Epithelial cell of proximal tubule (primary cell): ENCODE measurements at regions not wholly inside any gene's neighbourhood (a gene's known extent, or its start where the extent isn't known, plus 50 kb on each side); places are given as distances from the start of the nearest gene placed in this dataset.

Experiments
- DNase-seq: peaks from one replicate; pipeline ENCODE4 v3.0.0-alpha.2; 2011; ENCODE audit warnings: low read depth
- H3K4me3 ChIP-seq: 2 replicates; pipeline ENCODE4 v1.5.1; 2011; ENCODE audit warnings: low read depth, mild to moderate bottlenecking, low read length
- TF ChIP-seq, protein P1 (sequence below): conservative IDR thresholded peaks from 2 replicates; pipeline ENCODE4 v1.5.1; 2012; ENCODE audit warnings: low read depth, mild to moderate bottlenecking, low read length

DNA sequence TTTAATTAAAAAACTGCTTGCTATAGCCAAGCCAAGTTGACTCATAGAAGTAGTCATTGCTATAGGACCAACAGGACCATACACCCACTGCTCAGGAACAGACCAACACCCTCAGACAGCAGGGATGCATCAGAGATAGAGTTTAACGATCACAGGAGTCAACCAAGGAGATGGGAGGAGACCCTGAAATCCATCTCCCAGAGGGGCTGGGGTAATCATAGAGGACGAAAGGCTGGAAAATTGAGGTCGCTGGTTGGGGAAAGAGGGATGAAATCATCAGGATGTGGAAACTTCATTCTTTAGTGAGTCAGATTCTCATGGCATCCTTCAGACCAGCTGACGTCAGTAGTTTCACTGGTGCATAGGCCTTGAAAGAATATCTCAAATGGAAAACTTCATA lies 160.4 kb upstream of the GPC6 start:
- TF ChIP-seq, protein P1, sequence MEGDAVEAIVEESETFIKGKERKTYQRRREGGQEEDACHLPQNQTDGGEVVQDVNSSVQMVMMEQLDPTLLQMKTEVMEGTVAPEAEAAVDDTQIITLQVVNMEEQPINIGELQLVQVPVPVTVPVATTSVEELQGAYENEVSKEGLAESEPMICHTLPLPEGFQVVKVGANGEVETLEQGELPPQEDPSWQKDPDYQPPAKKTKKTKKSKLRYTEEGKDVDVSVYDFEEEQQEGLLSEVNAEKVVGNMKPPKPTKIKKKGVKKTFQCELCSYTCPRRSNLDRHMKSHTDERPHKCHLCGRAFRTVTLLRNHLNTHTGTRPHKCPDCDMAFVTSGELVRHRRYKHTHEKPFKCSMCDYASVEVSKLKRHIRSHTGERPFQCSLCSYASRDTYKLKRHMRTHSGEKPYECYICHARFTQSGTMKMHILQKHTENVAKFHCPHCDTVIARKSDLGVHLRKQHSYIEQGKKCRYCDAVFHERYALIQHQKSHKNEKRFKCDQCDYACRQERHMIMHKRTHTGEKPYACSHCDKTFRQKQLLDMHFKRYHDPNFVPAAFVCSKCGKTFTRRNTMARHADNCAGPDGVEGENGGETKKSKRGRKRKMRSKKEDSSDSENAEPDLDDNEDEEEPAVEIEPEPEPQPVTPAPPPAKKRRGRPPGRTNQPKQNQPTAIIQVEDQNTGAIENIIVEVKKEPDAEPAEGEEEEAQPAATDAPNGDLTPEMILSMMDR = no peak
- H3K4me3 ChIP-seq = no peak overlapping the region
- DNase-seq = no peak

DNA sequence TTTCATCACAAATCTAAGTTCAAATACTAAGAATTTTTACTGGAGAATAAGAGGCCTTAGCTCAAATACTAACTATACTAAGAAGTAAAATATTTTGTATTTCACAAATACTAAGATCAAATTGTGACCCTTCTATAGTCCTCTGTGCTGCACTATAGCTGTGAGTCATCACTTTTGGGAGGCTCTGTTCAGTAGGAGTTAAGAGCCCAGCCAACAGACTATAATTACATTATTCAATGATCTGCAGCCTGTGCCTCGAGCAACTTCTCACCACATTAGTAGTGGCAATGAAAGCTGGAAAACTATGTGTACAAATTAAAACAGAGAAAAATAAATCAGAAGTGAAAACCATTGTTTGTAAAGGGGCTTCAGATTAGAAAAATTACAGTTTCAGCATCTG lies 147.3 kb upstream of the GPC6 start:
- no peak overlapping the region for H3K4me3 ChIP-seq
- no peak for DNase-seq
- TF ChIP-seq, protein P1 = no peak

DNA sequence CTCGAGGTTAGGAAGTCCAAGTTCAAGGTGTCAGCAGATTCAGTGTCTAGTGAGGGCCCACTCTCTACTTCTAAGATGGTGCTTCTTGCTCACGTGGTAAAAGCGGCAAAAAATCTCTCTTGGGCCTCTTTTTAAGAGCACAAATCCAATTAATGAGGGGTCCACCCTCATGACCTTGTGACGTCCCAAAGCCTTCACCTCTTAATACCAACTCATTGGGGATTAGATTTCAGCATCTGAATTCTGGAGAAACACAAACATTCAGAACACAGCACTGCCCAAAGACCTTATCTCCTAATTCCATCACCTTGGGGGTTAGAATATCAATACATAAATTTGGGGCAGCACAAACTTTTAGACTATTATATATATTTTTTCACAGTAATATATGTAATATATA lies 146.4 kb upstream of the GPC6 start:
- H3K4me3 ChIP-seq = no peak overlapping the region
- TF ChIP-seq, protein P1 = no peak
- DNase-seq = no peak

DNA sequence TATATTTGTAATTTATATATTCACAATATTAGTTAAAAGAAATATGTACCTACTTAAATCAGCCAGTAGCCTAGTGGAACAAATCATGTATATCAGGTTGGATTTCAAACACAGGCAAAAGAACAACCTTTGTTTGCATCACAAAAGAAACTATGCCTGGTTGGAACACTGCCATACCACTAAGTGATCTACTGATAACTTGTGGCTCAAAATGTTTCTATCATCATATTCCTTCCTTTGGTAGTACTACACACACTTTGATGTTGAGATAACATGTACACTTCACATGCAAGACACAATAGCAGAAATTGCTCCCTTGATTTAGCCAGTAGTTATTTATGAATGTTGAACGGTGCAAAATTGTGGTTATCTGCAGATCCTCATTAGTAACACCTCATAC lies 146.0 kb upstream of the GPC6 start:
- TF ChIP-seq, protein P1 = no peak

DNA sequence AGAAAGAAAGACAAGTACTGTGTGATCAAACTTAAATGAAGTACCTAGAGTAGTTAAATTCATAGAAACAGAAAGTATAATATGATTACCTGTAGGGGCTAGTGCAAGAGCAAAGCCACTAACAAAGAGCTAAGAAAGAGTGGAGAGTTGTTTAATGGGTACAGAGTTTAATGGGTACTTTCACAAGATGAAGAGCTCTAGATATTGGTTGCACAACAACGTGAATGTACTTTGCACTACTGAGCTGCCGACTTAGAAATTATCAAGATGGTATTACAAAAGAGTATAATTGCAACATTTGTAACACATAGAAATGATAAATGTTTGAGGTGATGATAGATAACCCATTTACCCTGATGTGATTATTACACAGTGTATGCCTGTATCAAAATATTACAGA lies 140.3 kb upstream of the GPC6 start:
- TF ChIP-seq, protein P1 = no peak
- DNase-seq = no peak
- H3K4me3 ChIP-seq = no peak overlapping the region

More for the DNA sequence above, 146.0 kb upstream of the GPC6 start:
- no peak overlapping the region for H3K4me3 ChIP-seq
- DNase-seq = no peak

DNA sequence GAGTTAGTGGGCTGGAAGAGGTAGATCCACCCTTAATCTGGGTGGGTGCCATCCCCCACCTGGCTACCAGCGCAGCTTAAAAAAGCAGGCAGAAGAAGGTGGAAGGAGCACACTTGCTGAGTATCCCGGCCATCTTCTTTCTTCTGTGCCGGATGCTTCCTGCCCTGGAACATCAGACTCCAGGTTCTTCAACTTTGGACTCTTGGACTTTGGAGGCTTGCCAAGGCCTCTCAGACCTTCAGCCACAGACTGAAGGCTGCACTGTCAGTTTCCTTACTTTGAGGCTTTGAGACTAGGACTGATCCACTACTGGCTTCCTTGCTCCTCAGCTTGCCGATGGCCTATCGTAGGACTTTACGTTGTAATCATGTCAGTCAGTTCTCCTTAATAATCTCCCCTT lies 127.6 kb upstream of the GPC6 start:
- no peak overlapping the region for H3K4me3 ChIP-seq
- TF ChIP-seq, protein P1 = no peak
- no peak for DNase-seq

DNA sequence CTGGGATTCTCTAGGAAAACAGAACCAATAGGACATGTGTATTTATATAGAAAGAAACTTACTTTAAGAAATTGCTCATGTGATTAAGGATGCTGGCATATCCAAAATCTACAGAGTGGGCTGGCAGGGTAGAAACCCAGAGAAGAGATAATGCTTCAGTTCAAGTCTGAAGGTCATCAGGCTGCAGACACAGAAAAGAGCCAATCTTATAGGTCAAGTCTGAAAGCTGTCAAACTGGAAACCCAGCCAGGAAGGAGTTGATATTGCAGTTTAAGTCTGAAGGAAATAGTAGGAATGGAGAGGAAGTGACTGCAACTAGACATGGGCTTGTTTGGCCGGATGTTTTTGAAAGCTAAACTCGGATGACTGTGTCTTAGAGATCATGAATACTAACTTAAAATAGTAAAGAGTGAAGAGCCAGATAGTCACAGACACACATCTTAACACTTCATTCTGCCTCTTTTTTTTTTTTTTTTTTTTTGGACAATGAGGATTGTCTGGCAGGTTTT lies 125.3 kb upstream of the GPC6 start:
- DNase-seq = no peak
- TF ChIP-seq, protein P1 = no peak
- H3K4me3 ChIP-seq = no peak overlapping the region
